MM.1S (cell line): ENCODE measurements at regions not wholly inside any gene's neighbourhood (a gene's known extent, or its start where the extent isn't known, plus 50 kb on each side); places are given as distances from the start of the nearest gene placed in this dataset.

ENCODE experiments used
- CTCF ChIP-seq: fragments of 300-600 bp; sonication (generic); IDR thresholded peaks from 2 replicates; pipeline ENCODE4 v1.5.1; 2016; ENCODE audit warnings: antibody characterized with exemption, low read length, mixed read lengths
- EZH2 ChIP-seq: fragments of 300-600 bp; sonication (generic); optimal IDR thresholded peaks from 2 replicates; pipeline ENCODE3; 2017; ENCODE audit warnings: low read depth, mild to moderate bottlenecking, antibody characterized with exemption, low read length, mixed read lengths
- EZH2phosphoT487 ChIP-seq: fragments of 300-600 bp; sonication (generic); IDR thresholded peaks from 2 replicates; pipeline ENCODE4 v1.6.1; 2018; ENCODE audit warnings: antibody characterized with exemption, low read length

- TF ChIP-seq CTCF: no peak
- no peak for TF ChIP-seq EZH2
- no peak for TF ChIP-seq EZH2phosphoT487
Measured at GRCh38 chr2:18384242-18384641, 176.2 kb downstream of the RDH14 start.
